K562 (cell line): ENCODE measurements at regions not wholly inside any gene's neighbourhood (a gene's known extent, or its start where the extent isn't known, plus 50 kb on each side); places are given as distances from the start of the nearest gene placed in this dataset.

Source experiments
- ATAC-seq: fragments of 200-7000 bp; cut with Tn5 transposase; 3 replicates; pipeline ENCODE4 v1.9.1; 2020; ENCODE audit warnings: moderate library complexity
- BruUV-seq: library from RNA; stranded (reverse); fragments of 400-500 nt; replicated peaks from 2 replicates; lab custom pipeline; 2021; lab: Mats Ljungman, UMichigan
- CTCF ChIA-PET: fragments of 300-600 bp; formaldehyde crosslinking; extraction: SDS; loops from one replicate; lab custom pipeline; 2021; ENCODE audit warnings: low intra/inter-chr PET ratio; lab: Yijun Ruan, JAX
- POLR2A ChIA-PET: fragments of 300-600, 350-650 bp; sonication (Branson Sonifier 250); formaldehyde crosslinking; extraction: SDS; loops from one replicate; lab custom pipeline; 2021; ENCODE audit warnings: antibody characterized with exemption, inconsistent platforms; lab: Yijun Ruan, JAX
- DNase-seq, 4 experiments: peaks; one replicate each; pipeline versions ENCODE4 v3.0.0 to v3.0.0-alpha.2; 2011 to 2018; ENCODE audit warnings: low spot score in 3 of 4, mixed read lengths in 3 of 4; ENCODE audit errors: extremely low read depth in 1 of 4
- FAIRE-seq: peaks from 2 replicates; lab custom pipeline; 2011; peaks lifted over from hg19 to GRCh38; lab: Jason Lieb, UNC
- H2AFZ ChIP-seq: 2 replicates; pipeline ENCODE4 v1.6.0; 2011; ENCODE audit warnings: low read depth, low read length, control low read depth, inconsistent platforms
- H3K27ac ChIP-seq: fragments of 200-600 bp; 3 replicates; pipeline ENCODE4 v1.8.0; 2011; ENCODE audit warnings: low read depth, mild to moderate bottlenecking, control low read depth, inconsistent platforms, low read length, moderate library complexity, mixed read lengths; ENCODE audit errors: extremely low read depth
- H3K27me3 ChIP-seq, 2 experiments: fragments of 300-600 bp in 1 of 2; 2 replicates in 1 of 2; 3 replicates in 1 of 2; pipeline versions ENCODE4 v1.6.0 to v1.8.0; 2011; ENCODE audit warnings: inconsistent platforms in 2 of 2, low read length in 2 of 2, mild to moderate bottlenecking in 1 of 2, mixed read lengths in 1 of 2, moderate library complexity in 1 of 2; ENCODE audit not compliant: control insufficient read depth in 2 of 2, insufficient read depth in 2 of 2
- H3K36me3 ChIP-seq: fragments of 300-600 bp; 3 replicates; pipeline ENCODE4 v1.8.0; 2011; ENCODE audit warnings: mild to moderate bottlenecking, low read length, inconsistent platforms; ENCODE audit not compliant: control insufficient read depth, insufficient read depth
- H3K4me1 ChIP-seq, 2 experiments: fragments of 200-600 bp in 1 of 2; replicated peaks in 1 of 2; 2 replicates in 1 of 2; 3 replicates in 1 of 2; pipeline versions ENCODE4 v1.5.1 to v1.8.0; 2011; ENCODE audit warnings: inconsistent platforms in 2 of 2, low read length in 2 of 2, mild to moderate bottlenecking in 1 of 2, mixed read lengths in 1 of 2, moderate library complexity in 1 of 2; ENCODE audit not compliant: control insufficient read depth in 2 of 2, insufficient read depth in 2 of 2
- H3K4me2 ChIP-seq: 2 replicates; pipeline ENCODE4 v1.6.1; 2011; ENCODE audit warnings: low read length, control low read depth, inconsistent platforms, mixed read lengths; ENCODE audit not compliant: insufficient read depth
- H3K4me3 ChIP-seq: fragments of 200-600 bp; sonication (generic), shearing (Covaris generic); 2 replicates; pipeline ENCODE4 v1.5.1; 2016; ENCODE audit warnings: control low read depth, inconsistent platforms
- H3K79me2 ChIP-seq: fragments of 200-600 bp; 3 replicates; pipeline ENCODE4 v1.8.0; 2011; ENCODE audit warnings: low read length, inconsistent platforms; ENCODE audit not compliant: control insufficient read depth, insufficient read depth
- H3K9ac ChIP-seq, 2 experiments: 2 replicates each; pipeline versions ENCODE4 v1.6.0 to v1.6.1; 2011; ENCODE audit warnings: low read depth in 2 of 2, low read length in 2 of 2, control low read depth in 1 of 2, inconsistent platforms in 1 of 2, mild to moderate bottlenecking in 1 of 2, mixed read lengths in 1 of 2; ENCODE audit not compliant: insufficient read depth in 1 of 2
- H3K9me1 ChIP-seq: one replicate; pipeline ENCODE4 v1.6.0; 2011; ENCODE audit warnings: inconsistent platforms, mild to moderate bottlenecking, low read length, moderate library complexity; ENCODE audit not compliant: control insufficient read depth, insufficient read depth
- H3K9me3 ChIP-seq: replicated peaks from 2 replicates; pipeline ENCODE4 v1.5.1; 2011; ENCODE audit warnings: low read depth, low read length, inconsistent platforms; ENCODE audit not compliant: control insufficient read depth, insufficient read depth
- H4K20me1 ChIP-seq: replicated peaks from 2 replicates; pipeline ENCODE4 v1.6.1; 2011; ENCODE audit warnings: low read length, inconsistent platforms, mixed read lengths; ENCODE audit not compliant: control insufficient read depth, insufficient read depth
- GABPA ChIP-seq: fragments of 200-800 bp; sonication (Bioruptor generic); conservative IDR thresholded peaks from 2 replicates; pipeline ENCODE4 v1.6.1; 2016; ENCODE audit warnings: low read depth, missing genetic modification characterization, missing compliant biosample characterization
- ILF3 ChIP-seq: fragments of 450-650 bp; IDR thresholded peaks from 2 replicates; pipeline ENCODE4 v1.6.1; 2018; ENCODE audit warnings: antibody characterized with exemption, mild to moderate bottlenecking, moderate library complexity, borderline replicate concordance
- KDM1A ChIP-seq, 2 experiments: fragments of 450-650 bp; IDR thresholded peaks; 2 replicates each; pipeline ENCODE4 v1.6.1; 2016; ENCODE audit warnings: mild to moderate bottlenecking in 2 of 2
- LEF1 ChIP-seq: fragments of 450-650 bp; IDR thresholded peaks from 2 replicates; pipeline ENCODE4 v1.6.1; 2016; ENCODE audit warnings: mild to moderate bottlenecking
- MAZ ChIP-seq, 2 experiments: fragments of 450-650 bp in 1 of 2; sonication (generic) in 1 of 2; formaldehyde crosslinking; IDR thresholded peaks in 1 of 2; conservative IDR thresholded peaks in 1 of 2; 2 replicates each; pipeline versions ENCODE4 v1.4.0 to v1.5.0; 2020; ENCODE audit warnings: mild to moderate bottlenecking in 1 of 2, missing genetic modification reagents in 1 of 2
- RBM14 ChIP-seq: fragments of 200-400 bp; formaldehyde crosslinking; IDR thresholded peaks from 2 replicates; pipeline ENCODE4 v1.6.1; 2018; ENCODE audit warnings: low read depth, mild to moderate bottlenecking, low read length, moderate library complexity, borderline replicate concordance; ENCODE audit not compliant: insufficient read depth
- ZBTB12 ChIP-seq: fragments of 250-450 bp; sonication (Bioruptor Pico); IDR thresholded peaks from 2 replicates; pipeline ENCODE4 v1.4.0; 2020
- ZNF143 ChIP-seq: sonication (generic); formaldehyde crosslinking; IDR thresholded peaks from 2 replicates; pipeline ENCODE4 v1.9.0; 2022; ENCODE audit warnings: mild to moderate bottlenecking, missing genetic modification reagents
- WGBS: fragments of 100-300 bp; shearing (Covaris generic); methylation state at CpG from one replicate; pipeline ENCODE4 v1.1.6; 2016; ENCODE audit warnings: low coverage, mixed read lengths; ENCODE audit not compliant: insufficient coverage; ENCODE audit errors: missing lambda C conversion rate; 5-methylcytosine and 5-hydroxymethylcytosine counted together
- in situ Hi-C: fragments of 300-500 bp; cut with MboI; formaldehyde crosslinking; loops from 4 replicates; pipeline ENCODE4 v1.15.0; 2018; ENCODE audit warnings: inconsistent platforms, mixed read lengths
- intact Hi-C: fragments of 100-400 bp; cut with micrococcal nuclease; formaldehyde crosslinking; loops from 2 replicates; pipeline ENCODE4 v1.14.2; 2022
- TF ChIP-seq, protein P1 (sequence below): fragments of 450-650 bp; conservative IDR thresholded peaks from 2 replicates; pipeline ENCODE4 v1.6.1; 2016; ENCODE audit warnings: missing genetic modification characterization, low read depth, mild to moderate bottlenecking, control low read depth, missing compliant biosample characterization

DNA sequence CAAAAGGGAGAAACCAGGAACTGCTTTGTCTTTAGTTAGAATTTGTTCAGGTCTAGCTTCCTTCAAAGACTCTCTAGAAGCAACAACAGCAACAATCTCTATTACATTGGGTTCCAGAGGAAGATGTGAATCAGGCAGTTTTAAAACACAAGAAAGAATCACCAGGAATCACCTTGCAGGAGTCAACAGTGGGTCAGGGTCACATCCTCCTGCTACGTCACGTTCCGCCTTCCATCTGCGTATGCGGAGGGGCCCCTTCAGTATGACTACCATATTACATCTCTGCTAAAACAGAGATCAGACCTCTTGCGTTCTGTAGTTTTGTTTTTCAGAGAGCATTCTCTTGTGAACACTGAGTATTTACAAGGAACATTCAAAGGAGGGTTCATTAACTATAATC is 147.8 kb upstream of the STARD13 start (continued):
- TF ChIP-seq GABPA (tag) = no peak
- no peak for TF ChIP-seq ZBTB12
- no peak for TF ChIP-seq KDM1A (IDR thresholded peaks at IDR 0.05)
- no peak for TF ChIP-seq MAZ (CRISPR knock-in tag; conservative IDR thresholded peaks at IDR 0.05 in 1 of 2, IDR thresholded peaks at IDR 0.05 in 1 of 2)
- no peak for TF ChIP-seq ZNF143 (CRISPR knock-in tag)
- no peak for TF ChIP-seq RBM14
- no peak for TF ChIP-seq ILF3

- Histone ChIP-seq H3K4me3 (no peak overlapping the region), H3K79me2 (no peaks in the 10 kb centered on the region), H3K9ac (no peak overlapping the region), H3K4me1 (no peaks in the 10 kb centered on the region), H2AFZ (no peak overlapping the region), H4K20me1 (no peaks in the 10 kb centered on the region), H3K27me3 (no peaks in the 10 kb centered on the region), H3K27ac (no peak overlapping the region), H3K9me1 (no peaks in the 10 kb centered on the region), H3K36me3 (no peaks in the 10 kb centered on the region), H3K4me2 (no peak overlapping the region), H3K9me3 (no peaks in the 10 kb centered on the region)
- DNase-seq (no peak), FAIRE-seq (no peak), ATAC-seq (no peak)
- ChIA-PET CTCF (no interaction called here), POLR2A (interaction anchor here (0.6 kb wide), 1 partner anchor 37 kb away, joined by 3 read pairs; no protein-coding TSS in a partner anchor)
- BruUV-seq = no TSS peak
- TF ChIP-seq, protein P1, sequence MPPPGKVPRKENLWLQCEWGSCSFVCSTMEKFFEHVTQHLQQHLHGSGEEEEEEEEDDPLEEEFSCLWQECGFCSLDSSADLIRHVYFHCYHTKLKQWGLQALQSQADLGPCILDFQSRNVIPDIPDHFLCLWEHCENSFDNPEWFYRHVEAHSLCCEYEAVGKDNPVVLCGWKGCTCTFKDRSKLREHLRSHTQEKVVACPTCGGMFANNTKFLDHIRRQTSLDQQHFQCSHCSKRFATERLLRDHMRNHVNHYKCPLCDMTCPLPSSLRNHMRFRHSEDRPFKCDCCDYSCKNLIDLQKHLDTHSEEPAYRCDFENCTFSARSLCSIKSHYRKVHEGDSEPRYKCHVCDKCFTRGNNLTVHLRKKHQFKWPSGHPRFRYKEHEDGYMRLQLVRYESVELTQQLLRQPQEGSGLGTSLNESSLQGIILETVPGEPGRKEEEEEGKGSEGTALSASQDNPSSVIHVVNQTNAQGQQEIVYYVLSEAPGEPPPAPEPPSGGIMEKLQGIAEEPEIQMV (tag) = no peak
- TF ChIP-seq LEF1 = no peak
- in situ Hi-C loops (no loop called here), intact Hi-C loops (no loop called here)
- 0% methylated on average over 2 of the region's 2 CpGs for WGBS
Measured at GRCh38 chr13:33434676-33435075, 149.1 kb upstream of the STARD13 start.
